ENCODE measurements at regions not wholly inside any gene's neighbourhood (a gene's known extent, or its start where the extent isn't known, plus 50 kb on each side); places are given as distances from the start of the nearest gene placed in this dataset.

- no peak overlapping the region for H2BK20ac ChIP-seq (ENCODE audit: low read length)
- H2BK120ac ChIP-seq (replicated peaks; ENCODE audit: low read depth, low read length): no peak overlapping the region
- ChIA-PET CTCF (ENCODE audit: partially characterized antibody) (interaction anchor here (0.6 kb wide), 1 partner anchor 916 kb away, joined by 3 read pairs; no protein-coding TSS in a partner anchor), POLR2A (ENCODE audit: partially characterized antibody) (no interaction called here)
- H3K27ac ChIP-seq (ENCODE audit: low read depth, low read length): no peak overlapping the region
- no peaks in the 10 kb centered on the region for H3K27me3 ChIP-seq (replicated peaks in 1 of 4; ENCODE audit: control insufficient read depth in 3 of 4, extremely low read depth in 1 of 4, insufficient read depth in 3 of 4, low read length in 3 of 4)
- no peak overlapping the region for H2BK12ac ChIP-seq (ENCODE audit: low read depth, low read length)
- 93% methylated on average over 2 of the region's 2 CpGs; no CpG with 5 or more reads in 1 of the 2 experiments for WGBS, 2 experiments (ENCODE audit: extremely low coverage in 1 of 2, insufficient coverage in 1 of 2, insufficient read length in 1 of 2, insufficient replicate concordance in 2 of 2, low coverage in 1 of 2, low lambda C conversion rate in 2 of 2, missing lambda C conversion rate in 1 of 2)
- FAIRE-seq: no peak
- H4K8ac ChIP-seq (ENCODE audit: extremely low read depth, insufficient read depth, low read length): no peak overlapping the region
- H3K36me3 ChIP-seq (ENCODE audit: control insufficient read depth in 2 of 4, insufficient read depth in 4 of 4, low read length in 3 of 4): no peaks in the 10 kb centered on the region; a peak in 1 of 8 replicates
- no peaks in the 10 kb centered on the region for H3K9me3 ChIP-seq (ENCODE audit: insufficient read depth in 2 of 2, low read depth in 1 of 2, low read length in 1 of 2)
- no peak overlapping the region for H3K4me3 ChIP-seq (ENCODE audit: extremely low read depth in 1 of 4, insufficient read depth in 2 of 4, low read depth in 3 of 4, low read length in 4 of 4)
- H4K91ac ChIP-seq (replicated peaks; ENCODE audit: insufficient read length, low read length): no peak overlapping the region
- H2BK15ac ChIP-seq (ENCODE audit: low read length): no peak overlapping the region
- no peak overlapping the region for H3K14ac ChIP-seq (ENCODE audit: insufficient read length)
- no peaks in the 10 kb centered on the region for H4K20me1 ChIP-seq (replicated peaks in 1 of 2; ENCODE audit: control insufficient read depth in 1 of 2, insufficient read depth in 2 of 2, low read length in 2 of 2)
- no peak overlapping the region for H2AK5ac ChIP-seq (ENCODE audit: low read depth, low read length)
- H3K18ac ChIP-seq (ENCODE audit: extremely low read depth, low read length): no peak overlapping the region
- no peak overlapping the region for H3K23ac ChIP-seq (ENCODE audit: insufficient read length)
- peaks cover 0 to 3% (median 0%) of the 10 kb centered on the region in 4 experiments; a peak in 1 of 7 replicates for H3K4me1 ChIP-seq (replicated peaks in 1 of 4; ENCODE audit: control insufficient read depth in 3 of 4, insufficient read depth in 4 of 4, low read length in 3 of 4)
- no peak overlapping the region for H3K4me2 ChIP-seq (ENCODE audit: insufficient read depth in 1 of 2, low read depth in 2 of 2, low read length in 2 of 2)
- no peak overlapping the region for H4K5ac ChIP-seq (ENCODE audit: insufficient read length, low read depth, low read length)
- no peaks in the 10 kb centered on the region for H3K23me2 ChIP-seq (ENCODE audit: low read depth, low read length)
- no peak for DNase-seq (ENCODE audit: low read depth in 1 of 2, low spot score in 2 of 2)
- H3K56ac ChIP-seq (replicated peaks; ENCODE audit: insufficient read length, low read depth, low read length): no peak overlapping the region
- no peak overlapping the region for H3K4ac ChIP-seq (replicated peaks; ENCODE audit: insufficient read length, low read depth, low read length)
- H3K79me1 ChIP-seq (ENCODE audit: low read depth, low read length): no peaks in the 10 kb centered on the region
- no peaks in the 10 kb centered on the region for H3K79me2 ChIP-seq (ENCODE audit: control insufficient read depth in 1 of 2, insufficient read depth in 2 of 2, low read length in 2 of 2)
- H2AFZ ChIP-seq (ENCODE audit: low read length): no peak overlapping the region
- H3K9ac ChIP-seq (replicated peaks in 1 of 4; ENCODE audit: extremely low read depth in 1 of 4, low read depth in 3 of 4, low read length in 3 of 4): no peak overlapping the region
- H2BK5ac ChIP-seq (ENCODE audit: low read depth, low read length): no peak overlapping the region
- TF ChIP-seq KDM4A (IDR thresholded peaks at IDR 0.05; ENCODE audit: low read depth, low read length, severe bottlenecking): no peak
- no peak for TF ChIP-seq RNF2 (IDR thresholded peaks at IDR 0.05; ENCODE audit: borderline replicate concordance, low read depth, low read length, missing control alignments, poor library complexity, severe bottlenecking)
- no peak for TF ChIP-seq JUND (IDR thresholded peaks at IDR 0.05; ENCODE audit: low read length)
- no peak for TF ChIP-seq FOSL1 (IDR thresholded peaks at IDR 0.05; ENCODE audit: insufficient read depth, low read depth, low read length)
- no peak for TF ChIP-seq CEBPB (IDR thresholded peaks at IDR 0.05; ENCODE audit: low read depth, low read length)
- TF ChIP-seq EZH2 (IDR thresholded peaks at IDR 0.05; ENCODE audit: low read depth, low read length, severe bottlenecking): no peak
- TF ChIP-seq KDM1A (IDR thresholded peaks at IDR 0.05; ENCODE audit: borderline replicate concordance, low read length): no peak
- TF ChIP-seq USF2 (IDR thresholded peaks at IDR 0.05; ENCODE audit: low read length): no peak
- no peak for TF ChIP-seq SIX5 (IDR thresholded peaks at IDR 0.05; ENCODE audit: low read depth, low read length)
- TF ChIP-seq CTBP2 (IDR thresholded peaks at IDR 0.05; ENCODE audit: borderline replicate concordance, insufficient read depth, insufficient read length, low read length): no peak
- no peak for TF ChIP-seq E2F6 (IDR thresholded peaks at IDR 0.05)
- no peak for TF ChIP-seq BCL11A (IDR thresholded peaks at IDR 0.05; ENCODE audit: low read depth in 2 of 2, low read length in 2 of 2)
These were observed 1261.4 kb upstream of the TENM4 start for GRCh38 chr11:80702264-80702663.

All from H1 (cell line).